ENCODE measurements at regions not wholly inside any gene's neighbourhood (a gene's known extent, or its start where the extent isn't known, plus 50 kb on each side); places are given as distances from the start of the nearest gene placed in this dataset.

DNA sequence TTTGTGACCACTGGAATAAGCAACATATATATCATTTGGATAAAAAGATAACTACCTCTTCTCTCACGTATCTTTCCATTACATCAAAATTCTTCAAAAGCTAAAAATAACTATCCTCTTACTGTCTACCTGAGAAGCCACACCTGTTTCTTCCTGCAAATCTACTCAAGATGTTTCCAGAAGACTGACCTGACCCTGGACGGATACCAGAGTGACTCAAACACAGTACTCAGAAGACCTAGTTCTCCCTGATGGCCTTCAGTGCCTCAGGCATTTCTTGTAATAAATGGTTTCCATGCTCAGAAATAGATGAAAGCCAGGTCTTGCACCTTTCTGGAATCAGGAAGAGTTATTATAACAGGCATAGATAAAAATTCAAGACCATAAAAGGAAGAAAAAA lies 245.9 kb upstream of the PIK3R1 start:
- TF ChIP-seq, protein P1, sequence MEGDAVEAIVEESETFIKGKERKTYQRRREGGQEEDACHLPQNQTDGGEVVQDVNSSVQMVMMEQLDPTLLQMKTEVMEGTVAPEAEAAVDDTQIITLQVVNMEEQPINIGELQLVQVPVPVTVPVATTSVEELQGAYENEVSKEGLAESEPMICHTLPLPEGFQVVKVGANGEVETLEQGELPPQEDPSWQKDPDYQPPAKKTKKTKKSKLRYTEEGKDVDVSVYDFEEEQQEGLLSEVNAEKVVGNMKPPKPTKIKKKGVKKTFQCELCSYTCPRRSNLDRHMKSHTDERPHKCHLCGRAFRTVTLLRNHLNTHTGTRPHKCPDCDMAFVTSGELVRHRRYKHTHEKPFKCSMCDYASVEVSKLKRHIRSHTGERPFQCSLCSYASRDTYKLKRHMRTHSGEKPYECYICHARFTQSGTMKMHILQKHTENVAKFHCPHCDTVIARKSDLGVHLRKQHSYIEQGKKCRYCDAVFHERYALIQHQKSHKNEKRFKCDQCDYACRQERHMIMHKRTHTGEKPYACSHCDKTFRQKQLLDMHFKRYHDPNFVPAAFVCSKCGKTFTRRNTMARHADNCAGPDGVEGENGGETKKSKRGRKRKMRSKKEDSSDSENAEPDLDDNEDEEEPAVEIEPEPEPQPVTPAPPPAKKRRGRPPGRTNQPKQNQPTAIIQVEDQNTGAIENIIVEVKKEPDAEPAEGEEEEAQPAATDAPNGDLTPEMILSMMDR (IDR thresholded peaks at IDR 0.05): no peak
- no peak for TF ChIP-seq EP300 (IDR thresholded peaks at IDR 0.05; ENCODE audit: low read depth)
